ENCODE measurements at regions not wholly inside any gene's neighbourhood (a gene's known extent, or its start where the extent isn't known, plus 50 kb on each side); places are given as distances from the start of the nearest gene placed in this dataset.

DNA sequence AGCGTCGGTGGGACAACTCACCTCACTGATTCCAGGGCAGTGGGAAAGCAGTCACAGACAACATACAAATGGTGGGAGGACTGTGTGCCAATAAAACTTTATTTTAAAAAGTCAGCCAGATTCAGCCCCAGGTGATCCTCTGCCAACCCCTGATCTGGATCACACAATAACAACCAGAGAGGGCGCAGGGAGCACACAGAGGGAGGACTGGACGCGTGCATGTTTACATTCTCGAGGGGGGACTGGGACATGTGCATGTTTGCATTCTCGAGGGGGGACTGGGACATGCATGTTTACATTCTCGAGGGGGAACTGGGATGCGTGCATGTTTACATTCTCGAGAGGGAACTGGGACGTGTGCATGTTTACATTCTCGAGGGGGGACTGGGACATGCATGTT lies 209.5 kb downstream of the NDUFA10 start:
- Mint-ChIP-seq H3K36me3 (ENCODE audit: unreplicated experiment) (no peaks in the 10 kb centered on the region), H3K27ac (ENCODE audit: unreplicated experiment) (no peak overlapping the region), H3K27me3 (ENCODE audit: unreplicated experiment) (peaks cover 9% of the 10 kb centered on the region), H3K4me1 (ENCODE audit: low read depth, unreplicated experiment) (peaks cover 5% of the 10 kb centered on the region), H3K9me3 (ENCODE audit: unreplicated experiment) (peaks cover 7% of the 10 kb centered on the region), H3K4me3 (ENCODE audit: unreplicated experiment) (no peak overlapping the region)
- DNase-seq: no peak
- TF ChIP-seq, protein P1, sequence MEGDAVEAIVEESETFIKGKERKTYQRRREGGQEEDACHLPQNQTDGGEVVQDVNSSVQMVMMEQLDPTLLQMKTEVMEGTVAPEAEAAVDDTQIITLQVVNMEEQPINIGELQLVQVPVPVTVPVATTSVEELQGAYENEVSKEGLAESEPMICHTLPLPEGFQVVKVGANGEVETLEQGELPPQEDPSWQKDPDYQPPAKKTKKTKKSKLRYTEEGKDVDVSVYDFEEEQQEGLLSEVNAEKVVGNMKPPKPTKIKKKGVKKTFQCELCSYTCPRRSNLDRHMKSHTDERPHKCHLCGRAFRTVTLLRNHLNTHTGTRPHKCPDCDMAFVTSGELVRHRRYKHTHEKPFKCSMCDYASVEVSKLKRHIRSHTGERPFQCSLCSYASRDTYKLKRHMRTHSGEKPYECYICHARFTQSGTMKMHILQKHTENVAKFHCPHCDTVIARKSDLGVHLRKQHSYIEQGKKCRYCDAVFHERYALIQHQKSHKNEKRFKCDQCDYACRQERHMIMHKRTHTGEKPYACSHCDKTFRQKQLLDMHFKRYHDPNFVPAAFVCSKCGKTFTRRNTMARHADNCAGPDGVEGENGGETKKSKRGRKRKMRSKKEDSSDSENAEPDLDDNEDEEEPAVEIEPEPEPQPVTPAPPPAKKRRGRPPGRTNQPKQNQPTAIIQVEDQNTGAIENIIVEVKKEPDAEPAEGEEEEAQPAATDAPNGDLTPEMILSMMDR (IDR thresholded peaks at IDR 0.05; ENCODE audit: partially characterized antibody, unreplicated experiment): no peak

GRCh38 chr2:239814861-239815601 lies 210.1 kb downstream of the NDUFA10 start:
- Mint-ChIP-seq H3K36me3 (ENCODE audit: unreplicated experiment) (no peaks in the 10 kb centered on the region), H3K4me3 (ENCODE audit: unreplicated experiment) (no peak overlapping the region), H3K27me3 (ENCODE audit: unreplicated experiment) (peaks cover 9% of the 10 kb centered on the region), H3K4me1 (ENCODE audit: low read depth, unreplicated experiment) (no peaks in the 10 kb centered on the region), H3K27ac (ENCODE audit: unreplicated experiment) (no peak overlapping the region), H3K9me3 (ENCODE audit: unreplicated experiment) (peaks cover 7% of the 10 kb centered on the region)
- DNase-seq: peak; percentile 19
- TF ChIP-seq, protein P1 (IDR thresholded peaks at IDR 0.05; ENCODE audit: partially characterized antibody, unreplicated experiment): no peak

- H3K4me3 Mint-ChIP-seq (ENCODE audit: unreplicated experiment): no peak overlapping the region
- TF ChIP-seq, protein P1 (IDR thresholded peaks at IDR 0.05; ENCODE audit: partially characterized antibody, unreplicated experiment): no peak
- no peaks in the 10 kb centered on the region for H3K36me3 Mint-ChIP-seq (ENCODE audit: unreplicated experiment)
- H3K27ac Mint-ChIP-seq (ENCODE audit: unreplicated experiment): no peak overlapping the region
- peaks cover 9% of the 10 kb centered on the region for H3K27me3 Mint-ChIP-seq (ENCODE audit: unreplicated experiment)
- DNase-seq: peak; percentile 10
- no peaks in the 10 kb centered on the region for H3K4me1 Mint-ChIP-seq (ENCODE audit: low read depth, unreplicated experiment)
- H3K9me3 Mint-ChIP-seq (ENCODE audit: unreplicated experiment): peaks cover 7% of the 10 kb centered on the region
Observed at GRCh38 chr2:239814116-239814860, 210.9 kb downstream of the NDUFA10 start.

GRCh38 chr2:239813261-239814115 lies 211.7 kb downstream of the NDUFA10 start:
- H3K27me3 Mint-ChIP-seq (ENCODE audit: unreplicated experiment): peaks cover 9% of the 10 kb centered on the region
- H3K4me1 Mint-ChIP-seq (ENCODE audit: low read depth, unreplicated experiment): no peaks in the 10 kb centered on the region
- TF ChIP-seq, protein P1 (IDR thresholded peaks at IDR 0.05; ENCODE audit: partially characterized antibody, unreplicated experiment): no peak
- H3K4me3 Mint-ChIP-seq (ENCODE audit: unreplicated experiment): no peak overlapping the region
- H3K9me3 Mint-ChIP-seq (ENCODE audit: unreplicated experiment): peaks cover 7% of the 10 kb centered on the region
- DNase-seq: no peak
- no peaks in the 10 kb centered on the region for H3K36me3 Mint-ChIP-seq (ENCODE audit: unreplicated experiment)
- no peak overlapping the region for H3K27ac Mint-ChIP-seq (ENCODE audit: unreplicated experiment)
